Endodermal cell (in vitro differentiated cells): ENCODE measurements at regions not wholly inside any gene's neighbourhood (a gene's known extent, or its start where the extent isn't known, plus 50 kb on each side); places are given as distances from the start of the nearest gene placed in this dataset.

Source experiments
- DNase-seq: peaks from one replicate; pipeline ENCODE4 v3.0.0-alpha.2; 2017
- H3K27ac ChIP-seq: 2 replicates; pipeline ENCODE4 v1.5.1; 2013; ENCODE audit warnings: mild to moderate bottlenecking, low read depth, low read length, moderate library complexity
- H3K27me3 ChIP-seq: 2 replicates; pipeline ENCODE4 v1.6.1; 2013; ENCODE audit warnings: mild to moderate bottlenecking, low read length, moderate library complexity; ENCODE audit not compliant: insufficient read depth, control insufficient read depth, poor library complexity, severe bottlenecking
- H3K36me3 ChIP-seq: 2 replicates; pipeline ENCODE4 v1.7.0; 2013; ENCODE audit warnings: mild to moderate bottlenecking, low read length, moderate library complexity; ENCODE audit not compliant: control insufficient read depth, insufficient read depth
- H3K4me1 ChIP-seq: one replicate; pipeline ENCODE4 v1.7.0; 2013; ENCODE audit warnings: low read length; ENCODE audit not compliant: control insufficient read depth, insufficient read depth
- H3K4me3 ChIP-seq: 2 replicates; pipeline ENCODE4 v1.5.1; 2013; ENCODE audit warnings: mild to moderate bottlenecking, low read length, moderate library complexity
- H3K9ac ChIP-seq: 2 replicates; pipeline ENCODE4 v1.6.1; 2013; ENCODE audit warnings: mild to moderate bottlenecking, low read length, moderate library complexity; ENCODE audit not compliant: poor library complexity, severe bottlenecking; ENCODE audit errors: extremely low read depth
- H3K9me3 ChIP-seq: 2 replicates; pipeline ENCODE4 v1.6.1; 2013; ENCODE audit warnings: mild to moderate bottlenecking, low read length, moderate library complexity; ENCODE audit not compliant: control insufficient read depth
- H3K27ac Mint-ChIP-seq: 2 replicates; pipeline ENCODE4 v1.8.0; 2020; ENCODE audit warnings: mixed read lengths
- H3K27me3 Mint-ChIP-seq: 2 replicates; pipeline ENCODE4 v1.8.0; 2021; ENCODE audit warnings: mild to moderate bottlenecking, mixed read lengths; ENCODE audit not compliant: insufficient read depth
- H3K36me3 Mint-ChIP-seq: 2 replicates; pipeline ENCODE4 v1.8.0; 2020; ENCODE audit warnings: low read depth, mixed read lengths
- H3K4me1 Mint-ChIP-seq: 2 replicates; pipeline ENCODE4 v1.8.0; 2020; ENCODE audit warnings: mixed read lengths
- H3K4me3 Mint-ChIP-seq: 2 replicates; pipeline ENCODE4 v1.8.0; 2020; ENCODE audit warnings: mild to moderate bottlenecking, moderate library complexity, mixed read lengths
- H3K9me3 Mint-ChIP-seq: 2 replicates; pipeline ENCODE4 v1.8.0; 2020; ENCODE audit warnings: mild to moderate bottlenecking, mixed read lengths
- WGBS, 2 experiments: methylation state at CpG; one replicate each; pipeline versions ENCODE4 v1.1.5 to v1.1.7; 2013; ENCODE audit warnings: missing lambda C conversion rate in 2 of 2, mixed read lengths in 1 of 2; ENCODE audit not compliant: insufficient coverage in 1 of 2, insufficient read length in 1 of 2; 5-methylcytosine and 5-hydroxymethylcytosine counted together
- TF ChIP-seq, protein P1 (sequence below): fragments of 200-600 bp; sonication (generic); conservative IDR thresholded peaks from 2 replicates; pipeline ENCODE4 v1.5.0; 2021; ENCODE audit warnings: antibody characterized with exemption, mild to moderate bottlenecking

DNA sequence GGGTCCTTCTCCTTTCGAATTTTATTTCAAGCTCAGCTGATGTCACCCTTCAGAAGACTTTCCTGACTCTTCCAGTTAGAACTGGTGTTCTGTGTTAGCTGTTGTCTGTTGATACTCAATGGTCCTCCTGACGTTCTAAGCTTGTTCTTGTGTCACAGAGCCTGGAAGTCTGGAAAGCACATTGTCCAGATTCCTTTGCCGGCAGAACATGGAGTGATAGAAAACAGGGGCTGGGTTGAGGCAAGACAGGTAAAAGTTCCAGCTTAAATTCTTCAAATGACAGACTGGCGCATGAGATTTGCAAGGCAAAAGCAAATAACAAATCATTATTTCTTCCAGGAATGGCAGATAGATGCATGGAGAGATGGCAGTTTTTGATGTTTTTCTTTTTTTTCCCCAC is 102.0 kb upstream of the CLSTN2 start:
- Mint-ChIP-seq H3K9me3 (no peaks in the 10 kb centered on the region), H3K27ac (no peak overlapping the region), H3K36me3 (no peaks in the 10 kb centered on the region), H3K4me3 (no peak overlapping the region), H3K4me1 (no peaks in the 10 kb centered on the region), H3K27me3 (peaks cover 2% of the 10 kb centered on the region)
- Histone ChIP-seq H3K36me3 (no peaks in the 10 kb centered on the region), H3K9ac (no peak overlapping the region), H3K27ac (no peak overlapping the region), H3K27me3 (no peaks in the 10 kb centered on the region), H3K9me3 (no peaks in the 10 kb centered on the region), H3K4me3 (no peak overlapping the region), H3K4me1 (no peaks in the 10 kb centered on the region)
- no peak for DNase-seq
- WGBS, 2 experiments, result 89 to 97% methylated on average over 3 to 4 of the region's 4 CpGs
- TF ChIP-seq, protein P1, sequence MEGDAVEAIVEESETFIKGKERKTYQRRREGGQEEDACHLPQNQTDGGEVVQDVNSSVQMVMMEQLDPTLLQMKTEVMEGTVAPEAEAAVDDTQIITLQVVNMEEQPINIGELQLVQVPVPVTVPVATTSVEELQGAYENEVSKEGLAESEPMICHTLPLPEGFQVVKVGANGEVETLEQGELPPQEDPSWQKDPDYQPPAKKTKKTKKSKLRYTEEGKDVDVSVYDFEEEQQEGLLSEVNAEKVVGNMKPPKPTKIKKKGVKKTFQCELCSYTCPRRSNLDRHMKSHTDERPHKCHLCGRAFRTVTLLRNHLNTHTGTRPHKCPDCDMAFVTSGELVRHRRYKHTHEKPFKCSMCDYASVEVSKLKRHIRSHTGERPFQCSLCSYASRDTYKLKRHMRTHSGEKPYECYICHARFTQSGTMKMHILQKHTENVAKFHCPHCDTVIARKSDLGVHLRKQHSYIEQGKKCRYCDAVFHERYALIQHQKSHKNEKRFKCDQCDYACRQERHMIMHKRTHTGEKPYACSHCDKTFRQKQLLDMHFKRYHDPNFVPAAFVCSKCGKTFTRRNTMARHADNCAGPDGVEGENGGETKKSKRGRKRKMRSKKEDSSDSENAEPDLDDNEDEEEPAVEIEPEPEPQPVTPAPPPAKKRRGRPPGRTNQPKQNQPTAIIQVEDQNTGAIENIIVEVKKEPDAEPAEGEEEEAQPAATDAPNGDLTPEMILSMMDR, result no peak

DNA sequence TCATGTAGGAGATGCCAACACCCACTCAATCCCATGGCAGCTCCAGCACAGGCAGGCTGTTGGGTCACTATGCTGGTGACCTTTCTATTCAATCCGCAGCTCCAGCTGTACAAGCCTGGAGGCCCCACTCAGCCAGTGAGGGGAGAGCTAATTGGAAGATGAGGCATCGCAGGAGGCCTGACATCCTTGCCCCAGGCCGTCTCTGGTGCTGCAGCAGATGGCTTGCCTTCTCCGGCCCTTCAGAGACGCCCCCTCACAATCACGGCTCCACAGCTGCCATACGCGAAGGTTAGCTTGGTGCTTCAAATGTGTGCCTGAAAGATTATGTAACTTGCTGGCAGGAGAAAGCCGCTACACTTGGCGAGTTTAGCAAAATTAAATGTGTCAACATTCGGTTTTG is 104.2 kb upstream of the CLSTN2 start:
- no peak overlapping the region for H3K9ac ChIP-seq
- H3K27me3 ChIP-seq, result no peaks in the 10 kb centered on the region
- no peaks in the 10 kb centered on the region for H3K36me3 ChIP-seq
- peak overlapping the region; percentile 49 for H3K27ac ChIP-seq
- Mint-ChIP-seq H3K4me3 (no peak overlapping the region), H3K4me1 (no peaks in the 10 kb centered on the region), H3K9me3 (no peaks in the 10 kb centered on the region), H3K36me3 (no peaks in the 10 kb centered on the region), H3K27ac (no peak overlapping the region), H3K27me3 (peaks cover 3% of the 10 kb centered on the region)
- no peaks in the 10 kb centered on the region for H3K4me1 ChIP-seq
- H3K4me3 ChIP-seq, result no peak overlapping the region
- TF ChIP-seq, protein P1, result no peak
- DNase-seq, result no peak
- WGBS, 2 experiments, result 73 to 87% methylated on average over 9 to 11 of the region's 11 CpGs
- H3K9me3 ChIP-seq, result no peaks in the 10 kb centered on the region

DNA sequence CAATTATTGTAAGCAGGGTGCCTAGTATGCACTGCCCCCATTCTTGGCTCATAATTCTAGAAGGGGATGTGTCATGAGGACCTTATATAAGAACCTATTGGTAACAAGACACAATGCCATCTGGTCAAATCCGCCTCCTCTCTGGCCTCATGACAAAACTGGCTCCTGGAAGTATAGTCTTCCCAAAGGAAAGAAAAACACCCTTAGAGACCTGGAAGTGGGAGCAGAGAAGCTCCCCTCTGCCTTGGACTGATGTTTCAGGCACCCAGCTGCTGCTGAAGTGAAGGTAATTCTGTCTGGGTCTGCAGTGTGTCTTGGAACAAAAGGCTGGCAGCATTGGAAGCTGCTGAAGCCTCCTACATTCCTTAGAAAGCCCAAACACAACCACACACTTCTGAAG is 107.2 kb upstream of the CLSTN2 start:
- TF ChIP-seq, protein P1, result no peak
- H3K9me3 Mint-ChIP-seq, result no peaks in the 10 kb centered on the region
- H3K9me3 ChIP-seq, result no peaks in the 10 kb centered on the region
- no peak overlapping the region for H3K9ac ChIP-seq
- 94% methylated on average over 1 of the region's 1 CpG; no CpG with 5 or more reads in 1 of the 2 experiments for WGBS, 2 experiments
- H3K27ac ChIP-seq, result no peak overlapping the region
- no peak overlapping the region for H3K4me3 ChIP-seq
- DNase-seq, result no peak
- H3K27me3 ChIP-seq, result no peaks in the 10 kb centered on the region
- no peaks in the 10 kb centered on the region for H3K36me3 ChIP-seq
- H3K27ac Mint-ChIP-seq, result no peak overlapping the region
- H3K4me3 Mint-ChIP-seq, result no peak overlapping the region
- H3K4me1 ChIP-seq, result no peaks in the 10 kb centered on the region
- no peaks in the 10 kb centered on the region for H3K36me3 Mint-ChIP-seq
- H3K27me3 Mint-ChIP-seq, result peaks cover 2% of the 10 kb centered on the region
- H3K4me1 Mint-ChIP-seq, result no peaks in the 10 kb centered on the region
